ENCODE measurements at regions not wholly inside any gene's neighbourhood (a gene's known extent, or its start where the extent isn't known, plus 50 kb on each side); places are given as distances from the start of the nearest gene placed in this dataset.

DNA sequence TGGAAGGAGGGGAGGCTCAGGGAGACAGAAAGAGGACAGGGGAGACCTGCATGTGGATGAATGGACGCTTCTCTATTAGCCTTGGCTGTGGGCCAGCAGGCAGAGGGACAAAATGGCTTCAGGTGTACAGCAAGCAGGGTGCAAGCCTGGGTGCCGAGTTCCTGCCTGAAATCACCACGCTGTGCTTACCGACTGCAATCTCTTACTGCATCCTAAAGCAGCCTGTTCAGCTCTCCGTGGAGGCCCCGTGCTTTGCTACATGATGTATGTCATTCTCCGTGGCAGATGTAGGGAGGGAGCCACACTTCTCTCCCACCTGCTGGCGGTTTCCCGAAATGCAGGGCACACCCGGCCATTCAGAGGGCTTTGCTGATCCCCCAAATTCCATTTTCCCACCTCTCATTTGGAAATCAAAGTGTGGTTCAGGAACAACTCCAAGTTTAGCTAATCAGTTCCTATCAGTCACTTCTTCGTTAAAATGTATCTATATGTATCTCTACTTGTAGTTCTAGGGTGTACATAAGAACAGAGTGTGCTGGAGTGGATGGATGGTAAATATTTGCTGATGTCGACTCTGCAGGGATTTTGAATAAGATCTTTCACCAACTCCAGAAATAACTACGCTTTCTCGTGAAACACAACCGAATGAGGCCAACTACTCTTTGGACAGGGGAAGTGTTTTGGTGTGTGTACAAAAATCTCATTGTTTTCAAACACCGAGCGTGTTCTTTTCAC, 122.3 kb upstream of the BACE2 start:
- Mint-ChIP-seq H3K36me3 (no peaks in the 10 kb centered on the region), H3K27ac (no peak overlapping the region), H3K27me3 (ENCODE audit: low read depth) (peaks cover 28% of the 10 kb centered on the region), H3K4me3 (peak overlapping the region; percentile 20), H3K4me1 (peaks cover 11% of the 10 kb centered on the region), H3K9me3 (no peaks in the 10 kb centered on the region)
- TF ChIP-seq, protein P1, sequence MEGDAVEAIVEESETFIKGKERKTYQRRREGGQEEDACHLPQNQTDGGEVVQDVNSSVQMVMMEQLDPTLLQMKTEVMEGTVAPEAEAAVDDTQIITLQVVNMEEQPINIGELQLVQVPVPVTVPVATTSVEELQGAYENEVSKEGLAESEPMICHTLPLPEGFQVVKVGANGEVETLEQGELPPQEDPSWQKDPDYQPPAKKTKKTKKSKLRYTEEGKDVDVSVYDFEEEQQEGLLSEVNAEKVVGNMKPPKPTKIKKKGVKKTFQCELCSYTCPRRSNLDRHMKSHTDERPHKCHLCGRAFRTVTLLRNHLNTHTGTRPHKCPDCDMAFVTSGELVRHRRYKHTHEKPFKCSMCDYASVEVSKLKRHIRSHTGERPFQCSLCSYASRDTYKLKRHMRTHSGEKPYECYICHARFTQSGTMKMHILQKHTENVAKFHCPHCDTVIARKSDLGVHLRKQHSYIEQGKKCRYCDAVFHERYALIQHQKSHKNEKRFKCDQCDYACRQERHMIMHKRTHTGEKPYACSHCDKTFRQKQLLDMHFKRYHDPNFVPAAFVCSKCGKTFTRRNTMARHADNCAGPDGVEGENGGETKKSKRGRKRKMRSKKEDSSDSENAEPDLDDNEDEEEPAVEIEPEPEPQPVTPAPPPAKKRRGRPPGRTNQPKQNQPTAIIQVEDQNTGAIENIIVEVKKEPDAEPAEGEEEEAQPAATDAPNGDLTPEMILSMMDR (IDR thresholded peaks at IDR 0.05; ENCODE audit: unreplicated experiment), result peak; percentile 53
- DNase-seq (ENCODE audit: low spot score in 2 of 2, unreplicated experiment in 2 of 2), result peak in 1 of 2 experiments; percentile 46

DNA sequence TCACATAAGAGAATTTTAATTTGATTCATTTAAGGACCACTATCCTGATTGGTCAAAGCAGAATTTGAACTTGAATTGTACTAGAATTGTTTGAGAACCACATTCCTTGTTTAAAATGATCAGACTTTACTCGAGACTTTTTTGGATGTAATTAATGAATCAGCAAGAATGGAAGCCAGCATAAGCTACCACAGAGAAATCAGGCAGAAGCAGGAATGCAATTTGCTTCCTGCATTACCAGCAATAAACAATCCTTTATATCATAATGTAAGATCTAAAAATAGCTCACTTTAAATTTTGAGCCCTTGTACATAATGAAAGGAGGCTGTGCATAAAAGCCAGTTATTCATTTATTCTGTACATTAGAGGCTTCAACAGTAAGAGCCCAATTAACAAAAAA, 119.8 kb upstream of the BACE2 start:
- no peak for DNase-seq (ENCODE audit: low spot score in 2 of 2, unreplicated experiment in 2 of 2)
- H3K9me3 Mint-ChIP-seq, result no peaks in the 10 kb centered on the region
- H3K4me3 Mint-ChIP-seq, result no peak overlapping the region

DNA sequence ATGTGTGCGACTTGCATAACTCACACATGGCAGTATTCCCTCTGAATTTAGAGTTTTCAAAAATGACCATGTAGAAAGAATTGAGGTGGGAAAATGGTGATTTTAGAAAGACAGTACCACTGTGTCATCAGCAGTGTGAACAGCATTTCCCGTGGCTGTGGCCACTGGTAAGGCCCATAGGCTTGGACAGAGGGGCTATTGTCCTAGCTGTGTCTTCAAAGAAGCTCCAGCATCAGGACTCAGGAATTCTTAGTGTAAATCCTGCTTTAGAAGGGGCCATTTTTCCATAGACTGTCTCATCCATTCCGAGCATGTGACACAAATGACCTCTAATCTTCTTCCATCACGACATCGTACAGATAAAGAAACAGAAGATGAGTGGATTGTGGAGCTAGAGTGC, 119.3 kb upstream of the BACE2 start:
- peaks cover 11% of the 10 kb centered on the region for H3K4me1 Mint-ChIP-seq
- TF ChIP-seq, protein P1 (IDR thresholded peaks at IDR 0.05; ENCODE audit: unreplicated experiment), result no peak
- no peaks in the 10 kb centered on the region for H3K36me3 Mint-ChIP-seq
- H3K27me3 Mint-ChIP-seq (ENCODE audit: low read depth), result peaks cover 23% of the 10 kb centered on the region
- no peak overlapping the region for H3K4me3 Mint-ChIP-seq
- H3K27ac Mint-ChIP-seq, result no peak overlapping the region
- no peak for DNase-seq (ENCODE audit: low spot score in 2 of 2, unreplicated experiment in 2 of 2)
- H3K9me3 Mint-ChIP-seq, result no peaks in the 10 kb centered on the region

More for the DNA sequence above, 119.8 kb upstream of the BACE2 start:
- Mint-ChIP-seq H3K27ac (no peak overlapping the region), H3K36me3 (no peaks in the 10 kb centered on the region), H3K4me1 (peaks cover 11% of the 10 kb centered on the region), H3K27me3 (ENCODE audit: low read depth) (peaks cover 23% of the 10 kb centered on the region)
- TF ChIP-seq, protein P1 (IDR thresholded peaks at IDR 0.05; ENCODE audit: unreplicated experiment), result no peak

DNA sequence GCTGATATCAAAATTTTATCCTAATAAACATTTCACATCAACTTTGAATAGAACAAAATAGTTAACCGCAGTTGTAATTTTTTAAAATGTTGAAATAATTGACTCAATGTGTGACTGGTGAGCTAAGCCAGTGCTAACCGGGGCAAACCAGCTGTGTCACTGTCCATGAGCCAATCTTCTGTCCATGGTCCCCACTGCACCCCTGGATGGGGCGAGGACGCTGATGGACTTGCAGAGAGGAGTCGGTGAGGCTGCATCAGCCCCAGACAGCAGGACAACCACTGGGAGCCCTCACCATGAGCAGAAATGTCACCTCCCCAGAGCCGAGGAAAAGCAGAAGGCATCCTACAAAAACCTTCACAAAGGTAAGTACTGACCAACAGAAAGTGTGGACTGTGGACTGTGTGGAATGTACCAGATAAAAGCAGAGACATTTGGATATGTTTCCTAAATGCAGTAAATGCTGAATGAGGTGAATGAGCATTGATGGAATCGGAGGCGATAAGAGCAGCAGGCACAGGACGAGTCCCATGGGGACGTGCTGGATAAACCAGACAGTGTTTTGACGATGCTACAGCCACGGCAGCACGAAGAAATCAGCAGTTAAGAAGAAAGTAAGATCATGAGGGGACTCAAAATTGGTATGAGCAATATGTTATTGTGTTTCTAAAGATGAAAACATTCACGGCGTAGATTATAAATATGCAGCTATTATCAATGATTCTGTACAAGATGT, 115.0 kb upstream of the BACE2 start:
- no peaks in the 10 kb centered on the region for H3K9me3 Mint-ChIP-seq
- TF ChIP-seq, protein P1 (IDR thresholded peaks at IDR 0.05; ENCODE audit: unreplicated experiment), result no peak
- no peak overlapping the region for H3K4me3 Mint-ChIP-seq
- no peak overlapping the region for H3K27ac Mint-ChIP-seq
- no peaks in the 10 kb centered on the region for H3K36me3 Mint-ChIP-seq
- DNase-seq (ENCODE audit: low spot score in 2 of 2, unreplicated experiment in 2 of 2), result no peak
- H3K27me3 Mint-ChIP-seq (ENCODE audit: low read depth), result peaks cover 2% of the 10 kb centered on the region
- H3K4me1 Mint-ChIP-seq, result peaks cover 5% of the 10 kb centered on the region

DNA sequence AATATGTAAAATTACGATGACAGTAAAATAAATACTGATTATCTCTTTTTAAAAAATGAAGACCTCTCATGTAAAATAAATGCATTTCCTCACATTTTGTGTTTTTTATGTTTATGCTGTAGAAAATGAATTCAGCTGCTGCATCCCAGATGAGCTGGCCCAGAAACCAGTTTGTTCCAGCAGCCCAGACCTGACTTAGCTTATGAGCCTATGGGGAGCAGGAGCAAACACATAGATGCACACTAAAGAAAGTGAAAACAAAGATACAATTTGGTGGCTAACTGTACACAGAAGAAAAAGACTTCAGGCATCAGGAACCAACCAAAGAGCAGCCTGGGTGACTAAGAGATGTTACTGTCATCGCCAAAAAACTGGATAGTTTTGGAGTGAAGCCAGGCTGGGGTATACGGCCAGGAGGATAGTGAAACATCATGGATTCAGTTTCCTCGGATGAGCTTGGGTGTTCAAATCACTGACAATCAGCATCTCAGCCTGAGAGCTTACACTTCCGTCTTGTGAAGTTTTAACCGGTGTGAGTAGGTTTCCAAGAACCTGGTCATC, 113.9 kb upstream of the BACE2 start:
- Mint-ChIP-seq H3K4me3 (no peak overlapping the region), H3K9me3 (no peaks in the 10 kb centered on the region), H3K4me1 (no peaks in the 10 kb centered on the region), H3K27me3 (ENCODE audit: low read depth) (peaks cover 2% of the 10 kb centered on the region), H3K27ac (no peak overlapping the region), H3K36me3 (no peaks in the 10 kb centered on the region)
- TF ChIP-seq, protein P1 (IDR thresholded peaks at IDR 0.05; ENCODE audit: unreplicated experiment), result no peak
- DNase-seq (ENCODE audit: low spot score in 2 of 2, unreplicated experiment in 2 of 2), result no peak
